GM12892 (cell line): ENCODE measurements at regions not wholly inside any gene's neighbourhood (a gene's known extent, or its start where the extent isn't known, plus 50 kb on each side); places are given as distances from the start of the nearest gene placed in this dataset.

ENCODE experiments used
- POLR2A ChIP-seq: IDR thresholded peaks from 2 replicates; pipeline ENCODE4 v1.6.1; 2011; ENCODE audit warnings: low read depth, low read length, control low read depth
- POLR2AphosphoS5 ChIP-seq: IDR thresholded peaks from 2 replicates; pipeline ENCODE4 v1.6.1; 2011; ENCODE audit warnings: low read depth, low read length, control low read depth

DNA sequence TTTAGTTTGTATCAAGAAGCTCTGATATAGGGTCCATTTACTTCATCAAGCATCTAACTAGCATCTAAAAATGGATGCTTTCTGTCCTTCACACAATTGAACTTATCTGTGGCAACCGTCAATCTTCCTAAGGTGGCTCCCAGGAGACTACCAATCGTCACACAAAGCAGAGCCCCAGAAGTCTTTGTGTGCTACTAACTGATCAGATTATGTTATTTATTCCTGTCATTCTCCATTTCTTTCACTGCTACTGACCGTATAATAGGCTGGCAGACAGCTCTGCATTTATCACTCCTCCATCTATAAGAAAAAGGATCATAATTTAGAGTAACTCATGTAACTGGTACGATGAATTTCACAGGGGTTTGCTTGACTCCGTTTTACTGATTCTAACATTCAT, 585.0 kb upstream of the NXPH2 start:
- TF ChIP-seq POLR2AphosphoS5 (no peak), POLR2A (no peak)
